GM10266 (cell line): ENCODE measurements at regions not wholly inside any gene's neighbourhood (a gene's known extent, or its start where the extent isn't known, plus 50 kb on each side); places are given as distances from the start of the nearest gene placed in this dataset.
A peak's percentile ranks its signal among the peaks of the same experiment; 100 is the strongest.

ENCODE experiments used
- DNase-seq: peaks from one replicate; pipeline ENCODE4 v3.0.0; 2012; ENCODE audit errors: extremely low spot score
- CTCF ChIP-seq: IDR thresholded peaks from 2 replicates; pipeline ENCODE4 v1.5.1; 2012; ENCODE audit warnings: mild to moderate bottlenecking, low read depth; ENCODE audit not compliant: control insufficient read depth, insufficient read depth; ENCODE audit errors: missing control alignments

- DNase-seq, result no peak
- TF ChIP-seq CTCF, result no peak
These were observed 55.7 kb upstream of the RNPC3 start for GRCh38 chr1:103469801-103470200.

GRCh38 chr1:103467100-103467499, 58.4 kb upstream of the RNPC3 start:
- TF ChIP-seq CTCF, result no peak
- no peak for DNase-seq

- peak; percentile 6 for DNase-seq
- peak; percentile 53 for TF ChIP-seq CTCF
These were observed 64.1 kb upstream of the RNPC3 start for GRCh38 chr1:103461161-103462105.

GRCh38 chr1:103460511-103460910, 65.0 kb upstream of the RNPC3 start:
- no peak for TF ChIP-seq CTCF
- no peak for DNase-seq

GRCh38 chr1:103459346-103459745, 66.2 kb upstream of the RNPC3 start:
- no peak for DNase-seq
- TF ChIP-seq CTCF, result no peak

- DNase-seq, result no peak
- TF ChIP-seq CTCF, result no peak
These were observed 67.5 kb upstream of the RNPC3 start for GRCh38 chr1:103457886-103458455.

- DNase-seq, result no peak
- TF ChIP-seq CTCF, result no peak
These were observed 76.9 kb upstream of the RNPC3 start for GRCh38 chr1:103448560-103448959.
